T follicular helper cell (primary cell): ENCODE measurements at regions not wholly inside any gene's neighbourhood (a gene's known extent, or its start where the extent isn't known, plus 50 kb on each side); places are given as distances from the start of the nearest gene placed in this dataset.
"Not testable (repeated sequence)": the region's sequence is repeated elsewhere in the genome, so short reads cannot be mapped to it uniquely, and the experiment has no call there.

Experiments
- DNase-seq: peaks from one replicate; pipeline ENCODE4 v3.0.0-alpha.2; 2020; ENCODE audit warnings: low read depth

DNA sequence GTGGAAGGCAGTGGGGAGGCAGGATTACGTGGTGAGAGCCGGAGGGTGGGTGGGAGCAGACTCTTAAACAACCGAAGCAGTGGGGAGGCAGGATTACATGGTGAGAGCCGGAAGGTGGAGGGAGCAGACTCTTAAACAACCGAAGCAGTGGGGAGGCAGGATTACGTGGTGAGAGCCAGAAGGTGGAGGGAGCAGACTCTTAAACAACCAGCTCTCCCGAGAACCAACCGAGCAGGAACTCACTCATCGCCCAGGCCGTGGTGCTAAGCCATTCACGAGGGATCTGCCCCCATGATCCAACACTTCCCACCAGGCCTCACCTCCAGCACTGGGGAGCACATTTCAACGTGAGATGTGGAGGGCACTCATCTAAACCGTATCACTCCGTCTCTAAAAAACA lies 87.7 kb downstream of the RTP5 start:
- DNase-seq: no peak

- no peak for DNase-seq
Measured at GRCh38 chr2:241958818-241959545, 89.5 kb downstream of the RTP5 start.

GRCh38 chr2:241959751-241960269 lies 90.3 kb downstream of the RTP5 start:
- no peak for DNase-seq

DNA sequence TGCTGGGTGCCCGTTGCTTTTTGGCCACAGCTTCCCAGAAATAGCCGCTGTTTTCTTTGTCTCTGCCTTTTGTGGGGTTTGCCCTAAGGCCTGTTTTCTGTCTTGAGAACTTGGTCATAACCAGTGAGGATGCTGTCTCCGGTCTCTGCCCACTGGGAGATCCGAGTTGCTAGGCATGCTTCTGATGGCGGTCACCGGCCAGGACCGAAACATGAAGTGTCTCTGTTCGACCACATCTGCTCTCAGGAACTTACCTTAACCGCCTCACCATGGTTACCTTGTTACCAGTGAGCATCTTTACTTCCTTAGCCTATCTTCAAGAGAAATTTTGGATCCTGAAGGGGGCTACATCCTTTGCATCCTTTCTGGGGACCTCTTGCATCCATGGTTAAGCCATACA lies 91.9 kb downstream of the RTP5 start:
- no peak for DNase-seq

- DNase-seq: no peak
Measured at GRCh38 chr2:241964133-241964532, 94.6 kb downstream of the RTP5 start.

DNA sequence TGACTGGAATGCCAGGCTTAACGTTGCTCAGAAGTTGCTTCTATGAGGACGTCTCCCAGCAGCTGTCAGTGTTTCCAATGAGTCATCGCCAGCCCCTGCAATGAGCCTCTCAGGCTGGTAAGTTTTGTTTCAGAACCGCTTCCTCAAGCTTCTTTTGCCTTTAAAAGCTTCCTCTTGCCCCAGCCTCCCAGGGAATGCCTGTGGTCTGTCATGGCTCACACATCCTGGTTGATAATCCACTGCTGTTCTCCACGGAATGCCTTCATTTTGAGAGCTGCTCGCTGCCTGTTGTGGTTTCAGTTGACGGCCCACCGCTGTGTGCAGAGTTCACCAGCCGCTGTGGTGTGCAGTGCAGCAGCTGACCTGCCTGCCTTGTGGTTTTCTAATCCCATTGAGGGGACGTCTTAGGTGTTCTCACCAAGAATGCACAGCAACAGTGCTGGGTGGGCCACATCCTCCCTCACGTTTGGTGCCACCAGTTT lies 96.4 kb downstream of the RTP5 start:
- DNase-seq: peak; percentile 18

DNA sequence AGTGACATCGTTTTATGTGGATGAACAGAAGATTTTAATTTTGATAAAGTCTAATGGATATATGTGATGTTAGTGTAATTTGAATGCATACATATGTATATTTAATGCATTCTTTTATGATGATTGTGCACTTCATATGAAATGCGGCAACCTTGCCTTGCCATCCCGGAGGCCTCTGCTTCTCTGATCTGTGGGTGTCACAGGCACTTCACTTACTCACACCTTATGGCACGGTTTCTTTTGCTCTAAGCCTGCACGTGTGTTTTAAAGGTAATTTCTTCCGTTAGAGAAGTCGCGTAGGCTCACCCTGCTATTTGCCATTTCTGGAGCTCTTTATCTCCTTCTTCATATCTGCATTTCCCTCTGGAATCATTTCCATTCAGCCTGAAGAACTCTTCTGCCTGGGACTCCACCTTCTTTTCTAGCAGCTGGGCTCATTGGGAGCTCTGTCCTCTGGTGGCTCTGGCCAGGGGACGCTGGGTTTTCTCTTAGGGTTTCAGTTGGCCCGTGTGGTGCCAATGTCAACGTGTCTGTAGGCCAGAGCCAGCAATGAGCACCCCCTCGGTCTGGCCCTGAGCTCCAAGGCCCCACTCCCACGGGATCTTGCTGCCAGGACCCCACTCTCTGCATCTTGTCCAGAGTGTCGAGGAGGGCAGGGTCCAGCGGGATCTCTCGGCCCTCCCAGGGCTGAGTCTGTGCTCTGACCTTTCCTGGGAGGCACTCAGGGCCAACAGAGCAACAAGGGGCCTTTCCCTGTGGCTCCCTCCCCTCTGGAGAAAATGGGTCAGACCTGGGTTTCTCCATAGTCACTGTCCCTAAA lies 97.3 kb downstream of the RTP5 start:
- DNase-seq: no peak

GRCh38 chr2:241967467-241968144 lies 98.1 kb downstream of the RTP5 start:
- DNase-seq: no peak

- DNase-seq: no peak
Measured at GRCh38 chr2:241968417-241968816, 98.9 kb downstream of the RTP5 start.

DNA sequence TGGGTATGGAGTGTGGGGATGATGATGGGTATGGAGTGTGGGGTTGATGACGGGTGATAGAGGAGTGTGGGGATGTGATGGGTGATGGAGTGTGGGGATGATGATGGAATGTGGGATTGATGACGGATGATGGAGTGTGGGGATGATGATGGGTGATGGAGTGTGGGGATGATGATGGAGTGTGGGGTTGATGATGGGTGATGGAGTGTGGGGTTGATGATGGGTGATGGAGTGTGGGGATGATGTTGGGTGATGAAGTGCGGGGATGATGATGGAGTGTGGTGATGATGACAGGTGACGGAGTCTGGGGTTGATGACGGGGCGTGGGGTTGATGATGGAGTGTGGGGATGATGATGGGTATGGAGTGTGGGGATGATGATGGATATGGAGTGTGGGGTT lies 99.7 kb downstream of the RTP5 start:
- not testable (repeated sequence) for DNase-seq

DNA sequence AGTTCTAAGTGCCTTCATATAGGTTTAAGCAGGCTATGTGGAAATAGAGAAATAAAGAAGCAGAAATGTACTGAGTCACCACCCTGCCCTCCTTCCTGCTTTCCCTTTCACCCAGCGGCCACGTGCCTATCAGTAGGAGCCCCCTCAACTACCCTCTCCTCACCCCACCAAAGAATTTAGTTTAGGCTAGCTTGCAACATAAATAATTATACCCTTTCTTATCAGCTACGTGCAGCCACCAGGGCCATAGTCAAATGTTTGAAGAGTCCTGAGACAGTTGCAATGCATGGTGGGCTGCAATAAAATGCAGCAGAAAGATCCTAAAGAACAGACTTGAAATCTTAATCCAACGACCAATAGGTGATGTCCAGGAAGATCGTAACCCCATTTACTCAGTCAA lies 101.2 kb downstream of the RTP5 start:
- no peak for DNase-seq

DNA sequence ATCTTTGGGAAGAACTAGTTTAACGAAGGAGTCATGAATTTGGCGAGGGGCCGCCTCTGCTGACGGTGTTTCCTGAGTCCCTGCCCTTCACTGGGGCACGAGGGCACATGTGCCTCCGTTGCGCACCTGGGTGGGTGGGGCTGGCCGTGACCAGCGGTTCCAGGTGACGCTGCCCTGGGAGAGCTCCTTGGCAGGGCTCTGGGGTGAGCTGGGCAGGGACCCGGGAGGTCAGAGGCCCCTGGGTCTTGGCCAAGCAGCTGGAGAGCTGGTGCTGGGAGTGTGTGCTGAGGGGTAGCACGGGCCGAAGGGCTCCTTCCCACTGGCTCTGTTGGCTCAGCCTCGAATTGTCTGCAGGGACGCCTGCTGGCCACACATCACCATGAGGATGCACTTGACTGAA lies 104.6 kb downstream of the RTP5 start:
- DNase-seq: no peak

- DNase-seq: no peak
Measured at GRCh38 chr2:241974851-241975592, 105.5 kb downstream of the RTP5 start.

DNA sequence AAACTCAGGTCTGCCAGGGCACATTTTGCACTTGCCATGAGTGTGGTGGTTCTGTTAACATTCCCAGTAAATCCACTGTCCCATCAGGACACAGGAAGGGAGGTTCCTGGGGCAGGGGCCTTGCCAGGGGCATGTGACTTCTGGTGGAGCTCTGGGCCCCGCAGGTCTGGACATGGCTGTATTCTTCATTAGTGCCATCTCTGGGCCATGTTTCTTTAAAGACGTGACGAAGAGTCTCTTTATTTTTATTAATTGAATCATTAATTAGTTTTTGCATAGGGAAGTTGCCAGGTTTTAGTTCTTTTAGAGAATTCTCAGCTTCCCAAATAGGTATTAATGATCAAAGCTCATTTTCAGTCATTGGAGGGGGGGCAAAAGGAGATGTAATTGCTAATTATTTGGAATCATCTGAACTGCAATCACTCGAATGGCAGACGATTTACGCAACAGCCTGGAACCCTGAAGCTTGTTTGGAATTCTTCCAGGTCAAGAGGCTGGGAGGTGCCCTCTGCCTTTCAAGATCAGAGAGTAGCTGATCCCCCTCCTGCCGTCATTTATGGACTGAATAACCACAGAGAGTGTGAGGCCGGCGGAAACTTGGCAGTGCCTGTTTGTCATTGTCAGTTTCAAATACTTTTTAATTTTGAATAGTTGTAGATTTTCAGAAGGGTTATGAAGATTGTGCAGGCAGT lies 106.2 kb downstream of the RTP5 start:
- DNase-seq: no peak

DNA sequence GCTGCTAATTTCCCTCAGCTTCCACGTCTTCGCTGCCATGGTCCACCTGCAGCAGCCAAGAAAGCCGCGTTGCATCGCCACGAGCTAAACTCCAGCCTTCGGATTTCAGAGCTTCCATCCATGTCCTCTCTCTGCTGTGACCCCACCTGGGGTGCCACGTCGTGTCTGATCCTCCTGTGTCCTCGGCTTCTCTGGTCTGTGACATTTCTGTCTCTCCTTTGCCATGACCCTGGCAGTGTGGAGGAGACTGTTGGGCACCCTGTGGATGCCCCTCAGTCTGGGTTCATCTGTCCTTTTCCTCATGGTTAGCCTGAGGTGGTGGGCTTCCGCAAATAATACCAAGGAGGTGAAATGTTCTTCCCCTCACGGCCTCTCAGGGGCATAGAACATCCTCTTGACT lies 106.8 kb downstream of the RTP5 start:
- DNase-seq: no peak

GRCh38 chr2:241977557-241978300 lies 108.2 kb downstream of the RTP5 start:
- no peak for DNase-seq

DNA sequence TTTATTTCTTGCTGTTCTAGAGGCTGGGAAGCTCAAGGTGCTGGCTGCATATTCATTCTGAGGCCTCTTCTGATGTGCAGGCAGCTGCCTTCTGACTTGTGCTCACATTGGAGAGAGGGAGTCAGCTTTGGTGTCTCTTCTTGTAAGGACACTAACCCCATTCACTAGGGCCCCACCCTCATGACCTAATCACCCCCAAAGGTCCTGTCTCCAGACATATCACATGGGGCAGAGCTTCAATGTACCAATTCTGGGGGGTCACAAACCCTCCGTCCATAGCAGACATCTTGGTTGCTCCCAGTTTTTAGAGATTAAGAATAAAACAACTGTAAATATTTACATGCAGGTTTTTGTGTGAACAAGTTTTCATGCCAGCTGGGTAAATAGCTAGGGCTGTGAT lies 109.1 kb downstream of the RTP5 start:
- DNase-seq: no peak

DNA sequence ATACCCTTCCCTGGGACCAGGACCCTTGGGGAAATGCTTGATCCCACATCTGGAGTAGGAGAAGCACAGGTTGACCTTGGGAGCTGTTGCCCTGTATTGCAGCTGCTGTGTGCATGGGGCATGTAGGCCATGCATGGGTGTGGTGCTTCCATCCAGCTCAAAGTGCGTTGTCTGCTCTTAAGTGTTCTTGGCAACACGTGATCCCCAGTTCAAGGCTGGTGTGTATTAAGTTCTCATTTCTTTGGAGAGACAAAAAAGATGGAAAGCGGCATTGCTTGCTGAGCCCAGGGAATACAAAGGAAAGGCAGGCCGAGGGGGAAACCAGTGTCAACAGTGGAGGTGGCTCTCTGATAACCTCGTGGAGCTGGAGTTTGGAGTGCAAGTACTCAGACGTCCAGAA lies 110.7 kb downstream of the RTP5 start:
- no peak for DNase-seq

DNA sequence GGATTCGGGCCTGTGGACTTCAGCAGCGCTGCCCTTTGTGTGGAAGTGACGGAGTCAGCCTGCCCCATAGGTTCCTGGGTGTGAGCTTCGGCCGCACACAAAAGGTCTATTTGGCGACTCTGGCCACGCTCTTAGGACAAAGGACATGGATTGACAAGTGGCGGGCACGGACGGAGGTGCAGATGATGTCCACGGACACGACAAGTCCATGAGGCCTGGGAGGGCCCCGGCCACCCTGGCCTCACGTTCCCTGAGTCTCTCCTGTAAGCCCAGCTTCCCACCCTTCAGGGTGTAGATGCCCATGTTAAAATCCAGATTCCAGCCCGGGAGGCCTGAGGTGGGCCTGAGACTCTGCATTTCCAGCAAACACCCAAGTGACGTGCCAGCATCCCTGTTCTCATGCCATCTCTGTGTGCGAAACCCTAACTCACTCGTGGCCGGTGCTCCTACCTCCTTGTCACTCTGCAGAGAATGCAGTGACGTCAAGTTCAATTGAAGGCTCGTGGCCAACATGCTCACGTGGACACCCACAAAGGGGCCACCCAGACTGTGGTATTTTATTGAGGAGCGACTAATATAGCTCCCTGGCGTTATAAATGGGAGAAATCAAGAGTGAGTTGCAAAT lies 111.7 kb downstream of the RTP5 start:
- no peak for DNase-seq
